Keratinocyte (primary cell): ENCODE measurements at regions not wholly inside any gene's neighbourhood (a gene's known extent, or its start where the extent isn't known, plus 50 kb on each side); places are given as distances from the start of the nearest gene placed in this dataset.

Source experiments
- EZH2 ChIP-seq: IDR thresholded peaks from one replicate; pipeline ENCODE4 v1.6.1; 2012; ENCODE audit warnings: inconsistent platforms, mild to moderate bottlenecking, low read length, moderate library complexity
- TF ChIP-seq, protein P1 (sequence below), 3 experiments: IDR thresholded peaks in 1 of 3; conservative IDR thresholded peaks in 1 of 3; optimal IDR thresholded peaks in 1 of 3; 2 replicates in 2 of 3; 3 replicates in 1 of 3; pipeline versions ENCODE3 to v1.5.1; 2011; ENCODE audit warnings: low read length in 3 of 3, mild to moderate bottlenecking in 3 of 3, moderate library complexity in 2 of 3, control low read depth in 1 of 3, inconsistent platforms in 1 of 3; ENCODE audit not compliant: insufficient read depth in 2 of 3; ENCODE audit errors: extremely low read depth in 1 of 3

DNA sequence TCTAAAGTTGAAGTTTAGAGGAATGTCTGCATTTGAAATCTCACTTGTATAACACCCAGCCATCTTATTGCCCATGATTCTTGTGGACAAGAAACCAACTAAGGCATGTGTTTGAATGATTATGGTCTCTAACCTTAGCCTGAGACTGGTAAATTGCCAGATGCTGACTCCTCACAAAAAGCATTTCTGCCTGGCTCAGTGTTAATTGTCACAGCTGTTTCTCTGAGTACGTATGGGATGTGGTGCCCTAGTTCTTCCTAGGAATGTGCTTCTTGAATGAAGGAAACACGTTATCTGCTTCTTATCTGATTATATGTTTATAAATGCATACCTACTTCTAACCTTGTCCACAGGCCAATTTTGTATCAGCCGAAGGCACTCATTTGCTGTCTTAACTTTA is 63.1 kb upstream of the NDP start:
- TF ChIP-seq, protein P1, sequence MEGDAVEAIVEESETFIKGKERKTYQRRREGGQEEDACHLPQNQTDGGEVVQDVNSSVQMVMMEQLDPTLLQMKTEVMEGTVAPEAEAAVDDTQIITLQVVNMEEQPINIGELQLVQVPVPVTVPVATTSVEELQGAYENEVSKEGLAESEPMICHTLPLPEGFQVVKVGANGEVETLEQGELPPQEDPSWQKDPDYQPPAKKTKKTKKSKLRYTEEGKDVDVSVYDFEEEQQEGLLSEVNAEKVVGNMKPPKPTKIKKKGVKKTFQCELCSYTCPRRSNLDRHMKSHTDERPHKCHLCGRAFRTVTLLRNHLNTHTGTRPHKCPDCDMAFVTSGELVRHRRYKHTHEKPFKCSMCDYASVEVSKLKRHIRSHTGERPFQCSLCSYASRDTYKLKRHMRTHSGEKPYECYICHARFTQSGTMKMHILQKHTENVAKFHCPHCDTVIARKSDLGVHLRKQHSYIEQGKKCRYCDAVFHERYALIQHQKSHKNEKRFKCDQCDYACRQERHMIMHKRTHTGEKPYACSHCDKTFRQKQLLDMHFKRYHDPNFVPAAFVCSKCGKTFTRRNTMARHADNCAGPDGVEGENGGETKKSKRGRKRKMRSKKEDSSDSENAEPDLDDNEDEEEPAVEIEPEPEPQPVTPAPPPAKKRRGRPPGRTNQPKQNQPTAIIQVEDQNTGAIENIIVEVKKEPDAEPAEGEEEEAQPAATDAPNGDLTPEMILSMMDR (optimal IDR thresholded peaks at IDR 0.05 in 1 of 3, IDR thresholded peaks at IDR 0.05 in 1 of 3, conservative IDR thresholded peaks at IDR 0.05 in 1 of 3; ENCODE audit: extremely low read depth in 1 of 3, insufficient read depth in 2 of 3, low read length in 3 of 3): no peak
- no peak for TF ChIP-seq EZH2
